Neutrophil (primary cell): ENCODE measurements at regions not wholly inside any gene's neighbourhood (a gene's known extent, or its start where the extent isn't known, plus 50 kb on each side); places are given as distances from the start of the nearest gene placed in this dataset.

Experiments used
- H3K27ac ChIP-seq: fragments of 200-600 bp; sonication (generic); 2 replicates; pipeline ENCODE4 v1.5.1; 2016; ENCODE audit warnings: mild to moderate bottlenecking, moderate library complexity
- H3K27me3 ChIP-seq: fragments of 200-600 bp; sonication (generic); 2 replicates; pipeline ENCODE4 v1.6.0; 2016; ENCODE audit warnings: mild to moderate bottlenecking
- H3K36me3 ChIP-seq: fragments of 200-600 bp; sonication (generic); 2 replicates; pipeline ENCODE4 v1.5.1; 2017
- H3K4me1 ChIP-seq, 2 experiments: fragments of 200-600 bp in 1 of 2; sonication (generic) in 1 of 2; 1 replicate in 1 of 2; 2 replicates in 1 of 2; pipeline versions ENCODE4 v1.5.1 to v1.6.1; 2013 to 2016; ENCODE audit warnings: low read depth in 1 of 2, low read length in 1 of 2, mild to moderate bottlenecking in 1 of 2, moderate library complexity in 1 of 2; ENCODE audit not compliant: control insufficient read depth in 1 of 2, insufficient read depth in 1 of 2
- H3K4me3 ChIP-seq, 2 experiments: fragments of 200-600 bp in 1 of 2; sonication (generic) in 1 of 2; 1 replicate in 1 of 2; 2 replicates in 1 of 2; pipeline ENCODE4 v1.5.1; 2013 to 2016; ENCODE audit warnings: low read depth in 1 of 2, low read length in 1 of 2, mild to moderate bottlenecking in 1 of 2, moderate library complexity in 1 of 2
- H3K9me3 ChIP-seq: fragments of 200-600 bp; sonication (generic); 2 replicates; pipeline ENCODE4 v1.5.1; 2016
- CTCF ChIP-seq: fragments of 200-600 bp; sonication (generic); IDR thresholded peaks from 2 replicates; pipeline ENCODE4 v1.5.1; 2016; ENCODE audit warnings: antibody characterized with exemption

- Histone ChIP-seq H3K36me3 (peaks cover 12% of the 10 kb centered on the region), H3K4me1 (no peaks in the 10 kb centered on the region), H3K27me3 (no peaks in the 10 kb centered on the region), H3K27ac (no peak overlapping the region), H3K4me3 (no peak overlapping the region), H3K9me3 (no peaks in the 10 kb centered on the region)
- TF ChIP-seq CTCF = no peak
Measured at GRCh38 chr17:31595076-31595475, 203.6 kb downstream of the RAB11FIP4 start.

GRCh38 chr17:31594416-31594815, 202.9 kb downstream of the RAB11FIP4 start:
- H3K4me1 ChIP-seq = no peaks in the 10 kb centered on the region
- H3K27me3 ChIP-seq = no peaks in the 10 kb centered on the region
- no peak overlapping the region for H3K27ac ChIP-seq
- H3K36me3 ChIP-seq = peaks cover 12% of the 10 kb centered on the region
- TF ChIP-seq CTCF = no peak
- no peaks in the 10 kb centered on the region for H3K9me3 ChIP-seq
- no peak overlapping the region for H3K4me3 ChIP-seq

- Histone ChIP-seq H3K27ac (no peak overlapping the region), H3K4me1 (no peaks in the 10 kb centered on the region), H3K9me3 (no peaks in the 10 kb centered on the region), H3K4me3 (no peak overlapping the region), H3K27me3 (no peaks in the 10 kb centered on the region), H3K36me3 (peaks cover 12% of the 10 kb centered on the region)
- TF ChIP-seq CTCF = no peak
Measured at GRCh38 chr17:31593806-31594205, 202.3 kb downstream of the RAB11FIP4 start.

GRCh38 chr17:31591924-31592323, 200.4 kb downstream of the RAB11FIP4 start:
- TF ChIP-seq CTCF = no peak
- no peak overlapping the region for H3K27ac ChIP-seq
- H3K36me3 ChIP-seq = peaks cover 12% of the 10 kb centered on the region
- peaks cover 11% of the 10 kb centered on the region in 2 experiments for H3K4me1 ChIP-seq
- no peaks in the 10 kb centered on the region for H3K27me3 ChIP-seq
- H3K9me3 ChIP-seq = no peaks in the 10 kb centered on the region
- H3K4me3 ChIP-seq = no peak overlapping the region

- no peaks in the 10 kb centered on the region for H3K27me3 ChIP-seq
- peaks cover 14 to 25% of the 10 kb centered on the region in 2 experiments for H3K4me1 ChIP-seq
- H3K9me3 ChIP-seq = no peaks in the 10 kb centered on the region
- TF ChIP-seq CTCF = no peak
- H3K27ac ChIP-seq = no peak overlapping the region
- H3K4me3 ChIP-seq = no peak overlapping the region
- peaks cover 5% of the 10 kb centered on the region for H3K36me3 ChIP-seq
Measured at GRCh38 chr17:31588512-31588911, 197.0 kb downstream of the RAB11FIP4 start.

- no peak for TF ChIP-seq CTCF
- Histone ChIP-seq H3K27ac (no peak overlapping the region), H3K9me3 (no peaks in the 10 kb centered on the region), H3K27me3 (no peaks in the 10 kb centered on the region), H3K36me3 (peaks cover 5% of the 10 kb centered on the region), H3K4me1 (peaks cover 14 to 25% of the 10 kb centered on the region in 2 experiments), H3K4me3 (no peak overlapping the region)
Measured at GRCh38 chr17:31588034-31588433, 196.6 kb downstream of the RAB11FIP4 start.
